PC-9 (cell line): ENCODE measurements at regions not wholly inside any gene's neighbourhood (a gene's known extent, or its start where the extent isn't known, plus 50 kb on each side); places are given as distances from the start of the nearest gene placed in this dataset.

Source experiments
- CTCF ChIP-seq: fragments of 200-600 bp; sonication (generic); conservative IDR thresholded peaks from 2 replicates; pipeline ENCODE4 v1.6.1; 2017; ENCODE audit warnings: mixed run types, antibody characterized with exemption, mild to moderate bottlenecking, moderate library complexity
- EZH2 ChIP-seq: fragments of 200-600 bp; sonication (generic); IDR thresholded peaks from 2 replicates; pipeline ENCODE4 v1.8.0; 2017; ENCODE audit warnings: antibody characterized with exemption, low read depth

GRCh38 chr4:163852246-163852645 is 357.8 kb downstream of the TMA16 start:
- TF ChIP-seq CTCF (no peak), EZH2 (no peak)
